Neural cell (in vitro differentiated cells): ENCODE measurements at regions not wholly inside any gene's neighbourhood (a gene's known extent, or its start where the extent isn't known, plus 50 kb on each side); places are given as distances from the start of the nearest gene placed in this dataset.

Experiments used
- H2AFZ ChIP-seq: fragments of 200-600, 300-800 bp; sonication (generic), shearing (Covaris generic); 2 replicates; pipeline ENCODE4 v1.6.0; 2014; ENCODE audit warnings: low read depth, mild to moderate bottlenecking, antibody characterized with exemption, low read length, moderate library complexity
- H3F3A ChIP-seq: fragments of 200-600 bp; shearing (Covaris generic); 2 replicates; pipeline ENCODE4 v1.6.1; 2016; ENCODE audit warnings: mild to moderate bottlenecking, moderate library complexity, mixed read lengths, antibody characterized with exemption, low read length; ENCODE audit not compliant: insufficient read depth, poor library complexity, severe bottlenecking
- H3K27ac ChIP-seq: fragments of 200-600, 300-800 bp; sonication (generic), shearing (Covaris generic); 2 replicates; pipeline ENCODE4 v1.5.1; 2014; ENCODE audit warnings: mild to moderate bottlenecking, low read length, moderate library complexity
- H3K27me3 ChIP-seq: fragments of 300-800, 200-600 bp; sonication (generic), shearing (Covaris generic); 2 replicates; pipeline ENCODE4 v1.6.0; 2014; ENCODE audit warnings: mild to moderate bottlenecking, low read depth, low read length, moderate library complexity; ENCODE audit not compliant: insufficient read depth
- H3K36me3 ChIP-seq: fragments of 300-800, 200-600 bp; sonication (generic), shearing (Covaris generic); 2 replicates; pipeline ENCODE4 v1.5.1; 2014; ENCODE audit warnings: mild to moderate bottlenecking, antibody characterized with exemption, low read length, moderate library complexity; ENCODE audit not compliant: insufficient read depth
- H3K4me2 ChIP-seq: fragments of 300-800, 200-600 bp; sonication (generic), shearing (Covaris generic); 2 replicates; pipeline ENCODE4 v1.6.0; 2014; ENCODE audit warnings: mild to moderate bottlenecking, low read length
- H3K4me3 ChIP-seq: fragments of 300-800, 200-600 bp; sonication (generic), shearing (Covaris generic); 2 replicates; pipeline ENCODE4 v1.5.1; 2014; ENCODE audit warnings: mild to moderate bottlenecking, low read length, moderate library complexity
- H3K79me2 ChIP-seq: fragments of 200-600 bp; shearing (Covaris generic); replicated peaks from 2 replicates; pipeline ENCODE4 v1.6.0; 2014; ENCODE audit warnings: mild to moderate bottlenecking, low read length, moderate library complexity; ENCODE audit not compliant: insufficient read depth
- H3K9ac ChIP-seq: fragments of 300-800, 200-600 bp; sonication (generic), shearing (Covaris generic); 2 replicates; pipeline ENCODE4 v1.6.1; 2016; ENCODE audit warnings: mild to moderate bottlenecking, low read length, mixed read lengths
- H3K9me2 ChIP-seq: fragments of 200-600 bp; shearing (Covaris generic); 2 replicates; pipeline ENCODE4 v1.6.1; 2016; ENCODE audit warnings: mild to moderate bottlenecking, low read length, mixed read lengths; ENCODE audit not compliant: insufficient read depth
- H3K9me3 ChIP-seq: fragments of 200-600, 300-800 bp; sonication (generic), shearing (Covaris generic); 2 replicates; pipeline ENCODE4 v1.6.1; 2016; ENCODE audit warnings: mild to moderate bottlenecking, mixed run types, low read length, moderate library complexity, mixed read lengths
- H4K20me1 ChIP-seq: fragments of 200-600 bp; shearing (Covaris generic); 2 replicates; pipeline ENCODE4 v1.6.1; 2016; ENCODE audit warnings: mild to moderate bottlenecking, mixed run types; ENCODE audit not compliant: insufficient read depth
- EP300 ChIP-seq: fragments of 450-650 bp; conservative IDR thresholded peaks from 2 replicates; pipeline ENCODE4 v1.6.1; 2014; ENCODE audit warnings: antibody characterized with exemption, mild to moderate bottlenecking, moderate library complexity; ENCODE audit not compliant: poor library complexity, severe bottlenecking
- EZH2 ChIP-seq: fragments of 200-600, 300-800 bp; shearing (Covaris generic), sonication (generic); IDR thresholded peaks from 2 replicates; pipeline ENCODE4 v1.6.1; 2014; ENCODE audit warnings: antibody characterized with exemption, low read length, borderline replicate concordance, mild to moderate bottlenecking; ENCODE audit not compliant: insufficient read depth, poor library complexity, severe bottlenecking
- MXI1 ChIP-seq: fragments of 450-650 bp; conservative IDR thresholded peaks from 2 replicates; pipeline ENCODE4 v1.6.1; 2014; ENCODE audit warnings: antibody characterized with exemption, mild to moderate bottlenecking; ENCODE audit not compliant: poor library complexity, severe bottlenecking
- POLR2AphosphoS5 ChIP-seq: IDR thresholded peaks from 2 replicates; pipeline ENCODE4 v1.6.1; 2012
- RAD21 ChIP-seq: fragments of 450-650 bp; conservative IDR thresholded peaks from 2 replicates; pipeline ENCODE4 v1.6.1; 2014; ENCODE audit warnings: antibody characterized with exemption, mild to moderate bottlenecking, moderate library complexity
- SMC3 ChIP-seq: fragments of 450-650 bp; conservative IDR thresholded peaks from 2 replicates; pipeline ENCODE4 v1.6.1; 2014; ENCODE audit warnings: antibody characterized with exemption, mild to moderate bottlenecking, moderate library complexity; ENCODE audit not compliant: poor library complexity
- TAF1 ChIP-seq: IDR thresholded peaks from 2 replicates; pipeline ENCODE4 v1.6.1; 2012; ENCODE audit warnings: low read depth
- TF ChIP-seq, protein P1 (sequence below): fragments of 450-650 bp; IDR thresholded peaks from 2 replicates; pipeline ENCODE4 v1.5.1; 2014; ENCODE audit warnings: antibody characterized with exemption, mild to moderate bottlenecking, moderate library complexity; ENCODE audit not compliant: poor library complexity, severe bottlenecking
- TF ChIP-seq, protein P2 (sequence below): IDR thresholded peaks from 2 replicates; pipeline ENCODE4 v1.6.1; 2012; ENCODE audit warnings: borderline replicate concordance

DNA sequence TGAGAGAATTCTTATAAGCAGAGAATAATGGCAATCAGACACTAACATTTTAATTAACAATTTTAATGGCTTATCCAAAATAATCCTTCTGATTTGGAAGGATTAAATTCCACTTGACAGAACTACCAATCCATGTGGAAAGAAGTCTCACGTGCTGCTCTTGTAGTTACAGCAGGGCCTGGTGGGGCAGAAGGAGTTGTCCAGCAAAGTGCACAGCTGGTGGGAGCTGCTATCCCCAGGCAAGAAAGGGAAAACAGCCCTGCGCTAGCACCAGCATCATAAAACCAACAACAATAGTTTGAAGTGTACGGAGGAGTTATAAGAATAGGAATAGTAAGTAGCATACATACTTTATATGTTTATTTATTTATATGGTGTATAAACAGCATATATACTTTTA, 127.4 kb upstream of the TRIM2 start:
- no peaks in the 10 kb centered on the region for H3K9me2 ChIP-seq
- no peak for TF ChIP-seq MXI1
- H3K27me3 ChIP-seq, result no peaks in the 10 kb centered on the region

DNA sequence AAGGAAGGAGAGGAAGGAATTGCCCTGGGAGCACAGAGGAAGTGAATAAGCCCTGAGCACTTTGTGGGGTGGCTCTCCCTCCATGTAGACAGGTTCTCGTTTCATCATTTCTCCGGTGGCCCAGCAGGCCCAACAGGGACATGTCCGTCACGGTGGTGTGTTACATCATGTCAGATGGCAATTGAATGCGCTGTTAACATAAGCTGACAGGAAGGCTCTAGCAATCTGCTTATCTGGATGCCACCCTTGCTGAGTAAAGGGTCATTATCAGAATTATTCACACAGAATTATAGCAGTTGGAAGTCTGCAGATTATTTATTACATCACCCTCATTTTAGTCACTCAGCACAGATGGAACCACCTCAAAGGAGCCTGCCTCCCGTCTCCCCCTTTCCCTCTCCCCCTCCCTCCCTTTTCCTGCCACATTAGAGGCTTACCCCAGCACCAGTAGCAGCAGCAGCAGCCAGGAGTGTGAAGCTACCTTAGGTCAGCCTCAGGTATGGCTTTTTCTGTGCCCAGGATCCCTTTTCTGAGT, 124.3 kb upstream of the TRIM2 start:
- TF ChIP-seq POLR2AphosphoS5 (no peak), SMC3 (no peak), TAF1 (no peak), RAD21 (no peak), EZH2 (no peak), MXI1 (no peak), EP300 (no peak)
- TF ChIP-seq, protein P1, sequence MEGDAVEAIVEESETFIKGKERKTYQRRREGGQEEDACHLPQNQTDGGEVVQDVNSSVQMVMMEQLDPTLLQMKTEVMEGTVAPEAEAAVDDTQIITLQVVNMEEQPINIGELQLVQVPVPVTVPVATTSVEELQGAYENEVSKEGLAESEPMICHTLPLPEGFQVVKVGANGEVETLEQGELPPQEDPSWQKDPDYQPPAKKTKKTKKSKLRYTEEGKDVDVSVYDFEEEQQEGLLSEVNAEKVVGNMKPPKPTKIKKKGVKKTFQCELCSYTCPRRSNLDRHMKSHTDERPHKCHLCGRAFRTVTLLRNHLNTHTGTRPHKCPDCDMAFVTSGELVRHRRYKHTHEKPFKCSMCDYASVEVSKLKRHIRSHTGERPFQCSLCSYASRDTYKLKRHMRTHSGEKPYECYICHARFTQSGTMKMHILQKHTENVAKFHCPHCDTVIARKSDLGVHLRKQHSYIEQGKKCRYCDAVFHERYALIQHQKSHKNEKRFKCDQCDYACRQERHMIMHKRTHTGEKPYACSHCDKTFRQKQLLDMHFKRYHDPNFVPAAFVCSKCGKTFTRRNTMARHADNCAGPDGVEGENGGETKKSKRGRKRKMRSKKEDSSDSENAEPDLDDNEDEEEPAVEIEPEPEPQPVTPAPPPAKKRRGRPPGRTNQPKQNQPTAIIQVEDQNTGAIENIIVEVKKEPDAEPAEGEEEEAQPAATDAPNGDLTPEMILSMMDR, result no peak
- TF ChIP-seq, protein P2, sequence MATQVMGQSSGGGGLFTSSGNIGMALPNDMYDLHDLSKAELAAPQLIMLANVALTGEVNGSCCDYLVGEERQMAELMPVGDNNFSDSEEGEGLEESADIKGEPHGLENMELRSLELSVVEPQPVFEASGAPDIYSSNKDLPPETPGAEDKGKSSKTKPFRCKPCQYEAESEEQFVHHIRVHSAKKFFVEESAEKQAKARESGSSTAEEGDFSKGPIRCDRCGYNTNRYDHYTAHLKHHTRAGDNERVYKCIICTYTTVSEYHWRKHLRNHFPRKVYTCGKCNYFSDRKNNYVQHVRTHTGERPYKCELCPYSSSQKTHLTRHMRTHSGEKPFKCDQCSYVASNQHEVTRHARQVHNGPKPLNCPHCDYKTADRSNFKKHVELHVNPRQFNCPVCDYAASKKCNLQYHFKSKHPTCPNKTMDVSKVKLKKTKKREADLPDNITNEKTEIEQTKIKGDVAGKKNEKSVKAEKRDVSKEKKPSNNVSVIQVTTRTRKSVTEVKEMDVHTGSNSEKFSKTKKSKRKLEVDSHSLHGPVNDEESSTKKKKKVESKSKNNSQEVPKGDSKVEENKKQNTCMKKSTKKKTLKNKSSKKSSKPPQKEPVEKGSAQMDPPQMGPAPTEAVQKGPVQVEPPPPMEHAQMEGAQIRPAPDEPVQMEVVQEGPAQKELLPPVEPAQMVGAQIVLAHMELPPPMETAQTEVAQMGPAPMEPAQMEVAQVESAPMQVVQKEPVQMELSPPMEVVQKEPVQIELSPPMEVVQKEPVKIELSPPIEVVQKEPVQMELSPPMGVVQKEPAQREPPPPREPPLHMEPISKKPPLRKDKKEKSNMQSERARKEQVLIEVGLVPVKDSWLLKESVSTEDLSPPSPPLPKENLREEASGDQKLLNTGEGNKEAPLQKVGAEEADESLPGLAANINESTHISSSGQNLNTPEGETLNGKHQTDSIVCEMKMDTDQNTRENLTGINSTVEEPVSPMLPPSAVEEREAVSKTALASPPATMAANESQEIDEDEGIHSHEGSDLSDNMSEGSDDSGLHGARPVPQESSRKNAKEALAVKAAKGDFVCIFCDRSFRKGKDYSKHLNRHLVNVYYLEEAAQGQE, result no peak
- no peaks in the 10 kb centered on the region for H3K9me2 ChIP-seq

More for the DNA sequence above, 127.4 kb upstream of the TRIM2 start:
- no peaks in the 10 kb centered on the region for H4K20me1 ChIP-seq
- no peaks in the 10 kb centered on the region for H3K9me3 ChIP-seq
- no peak overlapping the region for H3K9ac ChIP-seq
- H3K27ac ChIP-seq, result no peak overlapping the region
- H3K79me2 ChIP-seq, result no peaks in the 10 kb centered on the region
- H3K4me2 ChIP-seq, result no peak overlapping the region
- no peaks in the 10 kb centered on the region for H3F3A ChIP-seq
- H3K36me3 ChIP-seq, result no peaks in the 10 kb centered on the region
- no peak overlapping the region for H2AFZ ChIP-seq
- no peak overlapping the region for H3K4me3 ChIP-seq

More for the DNA sequence above, 124.3 kb upstream of the TRIM2 start:
- Histone ChIP-seq H3K27me3 (no peaks in the 10 kb centered on the region), H3K27ac (peak overlapping the region; percentile 18), H4K20me1 (no peaks in the 10 kb centered on the region), H3K4me3 (no peak overlapping the region), H3K9me3 (no peaks in the 10 kb centered on the region), H3K9ac (peak overlapping the region; percentile 10), H2AFZ (no peak overlapping the region), H3K36me3 (no peaks in the 10 kb centered on the region), H3K79me2 (no peaks in the 10 kb centered on the region), H3K4me2 (no peak overlapping the region), H3F3A (no peaks in the 10 kb centered on the region)
